IMR-90 (cell line): ENCODE measurements at regions not wholly inside any gene's neighbourhood (a gene's known extent, or its start where the extent isn't known, plus 50 kb on each side); places are given as distances from the start of the nearest gene placed in this dataset.

Source experiments
- ATAC-seq: fragments of 200-7000 bp; cut with Tn5 transposase; 2 replicates; pipeline ENCODE4 v1.9.1; 2020; ENCODE audit warnings: low read depth, mild to moderate bottlenecking, moderate library complexity
- BruUV-seq: library from RNA; stranded (reverse); fragments of 400-500 nt; replicated peaks from 2 replicates; lab custom pipeline; 2021; lab: Mats Ljungman, UMichigan
- CTCF ChIA-PET: fragments of 300-600 bp; formaldehyde crosslinking; extraction: SDS; loops from one replicate; lab custom pipeline; 2021; ENCODE audit warnings: antibody characterized with exemption; lab: Yijun Ruan, JAX
- POLR2A ChIA-PET: fragments of 300-600 bp; sonication (Branson Sonifier 250); formaldehyde crosslinking; loops from one replicate; lab custom pipeline; 2022; ENCODE audit warnings: antibody characterized with exemption; ENCODE audit not compliant: unreplicated experiment; lab: Charles Lee
- DNase-seq: peaks from one replicate; pipeline ENCODE4 v3.0.0; 2013
- H2AFZ ChIP-seq: replicated peaks from 2 replicates; pipeline ENCODE3; 2013; ENCODE audit warnings: low read length, mild to moderate bottlenecking; ENCODE audit not compliant: poor library complexity
- H2AK5ac ChIP-seq: 2 replicates; pipeline ENCODE4 v1.6.1; 2013; ENCODE audit warnings: low read depth, low read length, inconsistent platforms
- H2AK9ac ChIP-seq: replicated peaks from 2 replicates; pipeline ENCODE3; 2013; ENCODE audit warnings: mild to moderate bottlenecking, low read depth, low read length, moderate library complexity; ENCODE audit not compliant: poor library complexity
- H2BK120ac ChIP-seq: 2 replicates; pipeline ENCODE4 v1.6.1; 2013; ENCODE audit warnings: low read depth, low read length, inconsistent platforms
- H2BK15ac ChIP-seq: 3 replicates; pipeline ENCODE4 v1.6.1; 2013; ENCODE audit warnings: low read depth, low read length, inconsistent platforms
- H2BK20ac ChIP-seq: 2 replicates; pipeline ENCODE4 v1.6.1; 2013; ENCODE audit warnings: low read depth, mild to moderate bottlenecking, inconsistent platforms, low read length, moderate library complexity
- H2BK5ac ChIP-seq: 2 replicates; pipeline ENCODE4 v1.6.1; 2013; ENCODE audit warnings: mild to moderate bottlenecking, low read depth, low read length, inconsistent platforms; ENCODE audit not compliant: poor library complexity, severe bottlenecking
- H3K14ac ChIP-seq: replicated peaks from 2 replicates; pipeline ENCODE4 v1.6.1; 2013; ENCODE audit warnings: low read depth, low read length, inconsistent platforms
- H3K18ac ChIP-seq: 2 replicates; pipeline ENCODE4 v1.6.1; 2013; ENCODE audit warnings: low read depth, low read length, control low read depth
- H3K23ac ChIP-seq: 2 replicates; pipeline ENCODE4 v1.6.1; 2013; ENCODE audit warnings: low read depth, low read length, inconsistent platforms
- H3K27ac ChIP-seq: 2 replicates; pipeline ENCODE4 v1.5.1; 2013; ENCODE audit warnings: mild to moderate bottlenecking, control low read depth, low read length; ENCODE audit not compliant: insufficient read depth
- H3K27me3 ChIP-seq: 2 replicates; pipeline ENCODE4 v1.6.1; 2013; ENCODE audit warnings: low read length; ENCODE audit not compliant: control insufficient read depth, insufficient read depth
- H3K36me3 ChIP-seq: 2 replicates; pipeline ENCODE4 v1.6.1; 2013; ENCODE audit warnings: low read length, mixed read lengths; ENCODE audit not compliant: control insufficient read depth, insufficient read depth
- H3K4ac ChIP-seq: 2 replicates; pipeline ENCODE4 v1.6.1; 2013; ENCODE audit warnings: low read depth, low read length, inconsistent platforms
- H3K4me1 ChIP-seq: 2 replicates; pipeline ENCODE4 v1.6.1; 2013; ENCODE audit warnings: low read length, mixed read lengths; ENCODE audit not compliant: control insufficient read depth, insufficient read depth
- H3K4me2 ChIP-seq: 2 replicates; pipeline ENCODE4 v1.6.1; 2013; ENCODE audit warnings: low read depth, mild to moderate bottlenecking, control low read depth, low read length, moderate library complexity
- H3K4me3 ChIP-seq: 2 replicates; pipeline ENCODE4 v1.5.1; 2013; ENCODE audit warnings: low read depth, mild to moderate bottlenecking, control low read depth, low read length, moderate library complexity; ENCODE audit not compliant: insufficient read depth
- H3K56ac ChIP-seq: 2 replicates; pipeline ENCODE4 v1.6.1; 2013; ENCODE audit warnings: low read length, inconsistent platforms; ENCODE audit not compliant: insufficient read depth; ENCODE audit errors: extremely low read depth
- H3K79me1 ChIP-seq, 2 experiments: 2 replicates each; pipeline ENCODE4 v1.6.1; 2013; ENCODE audit warnings: low read length in 2 of 2, inconsistent platforms in 1 of 2, low read depth in 1 of 2
- H3K9ac ChIP-seq: 2 replicates; pipeline ENCODE4 v1.6.1; 2013; ENCODE audit warnings: low read depth, low read length, control low read depth
- H3K9me1 ChIP-seq: 2 replicates; pipeline ENCODE4 v1.6.1; 2013; ENCODE audit warnings: low read length, inconsistent platforms; ENCODE audit not compliant: insufficient read depth
- H3K9me3 ChIP-seq: 2 replicates; pipeline ENCODE4 v1.6.1; 2013; ENCODE audit warnings: low read length; ENCODE audit not compliant: control insufficient read depth, insufficient read depth
- H4K20me1 ChIP-seq: 2 replicates; pipeline ENCODE4 v1.6.1; 2013; ENCODE audit warnings: low read length, inconsistent platforms; ENCODE audit not compliant: insufficient read depth
- H4K5ac ChIP-seq: 2 replicates; pipeline ENCODE4 v1.6.1; 2013; ENCODE audit warnings: mild to moderate bottlenecking, low read depth, low read length, control low read depth
- H4K8ac ChIP-seq, 2 experiments: 2 replicates each; pipeline ENCODE4 v1.6.1; 2013; ENCODE audit warnings: low read depth in 2 of 2, low read length in 2 of 2, control low read depth in 1 of 2, inconsistent platforms in 1 of 2
- H4K91ac ChIP-seq: 2 replicates; pipeline ENCODE4 v1.6.1; 2013; ENCODE audit warnings: low read depth, low read length, inconsistent platforms; ENCODE audit not compliant: insufficient read depth
- BHLHE40 ChIP-seq: fragments of 150-350 bp; IDR thresholded peaks from 2 replicates; pipeline ENCODE4 v1.6.1; 2016; ENCODE audit warnings: mild to moderate bottlenecking, low read depth, low read length
- CEBPB ChIP-seq: IDR thresholded peaks from 2 replicates; pipeline ENCODE4 v1.6.1; 2012; ENCODE audit warnings: low read depth, low read length, improper control_type of control experiment
- FOS ChIP-seq: fragments of 150-350 bp; IDR thresholded peaks from 2 replicates; pipeline ENCODE4 v1.6.1; 2016; ENCODE audit warnings: low read depth, low read length
- MAFK ChIP-seq: IDR thresholded peaks from 2 replicates; pipeline ENCODE4 v1.6.1; 2012; ENCODE audit warnings: low read depth, low read length, improper control_type of control experiment
- MXI1 ChIP-seq: IDR thresholded peaks from 2 replicates; pipeline ENCODE4 v1.6.1; 2012; ENCODE audit warnings: low read depth, mild to moderate bottlenecking, low read length, moderate library complexity, borderline replicate concordance
- NFE2L2 ChIP-seq: fragments of 150-350 bp; IDR thresholded peaks from 2 replicates; pipeline ENCODE4 v1.6.1; 2016; ENCODE audit warnings: low read depth, mild to moderate bottlenecking, low read length
- POLR2A ChIP-seq: IDR thresholded peaks from 2 replicates; pipeline ENCODE4 v1.6.1; 2012; ENCODE audit warnings: mild to moderate bottlenecking, low read depth, low read length
- RAD21 ChIP-seq: IDR thresholded peaks from 2 replicates; pipeline ENCODE4 v1.6.1; 2012; ENCODE audit warnings: low read length, improper control_type of control experiment
- RFX5 ChIP-seq: IDR thresholded peaks from 2 replicates; pipeline ENCODE4 v1.8.0; 2012; ENCODE audit warnings: low read depth, mild to moderate bottlenecking, low read length, moderate library complexity
- SMC3 ChIP-seq: fragments of 150-350 bp; IDR thresholded peaks from 2 replicates; pipeline ENCODE4 v1.6.1; 2016; ENCODE audit warnings: low read depth, mild to moderate bottlenecking, antibody characterized with exemption, low read length, moderate library complexity
- WGBS, 2 experiments: methylation state at CpG; one replicate each; pipeline versions ENCODE4 v1.1.5 to v1.1.7; 2013; ENCODE audit warnings: missing lambda C conversion rate in 2 of 2; ENCODE audit not compliant: insufficient read length in 1 of 2; ENCODE audit errors: extremely low coverage in 2 of 2; 5-methylcytosine and 5-hydroxymethylcytosine counted together
- dilution Hi-C: fragments of 300-500 bp; cut with HindIII; formaldehyde crosslinking; loops from one replicate; pipeline ENCODE4 v1.14.3; 2018; ENCODE audit warnings: low sequenced_read_pairs; ENCODE audit not compliant: unreplicated experiment
- in situ Hi-C: fragments of 300-500 bp; cut with MboI; formaldehyde crosslinking; loops from 3 replicates; pipeline ENCODE4 v1.14.3; 2019; ENCODE audit warnings: low sequenced_read_pairs, inconsistent platforms, mixed read lengths
- intact Hi-C: fragments of 100-400 bp; cut with micrococcal nuclease; formaldehyde crosslinking; loops from 2 replicates; pipeline ENCODE4 v1.10.0; 2022
- TF ChIP-seq, protein P1 (sequence below): conservative IDR thresholded peaks from 2 replicates; pipeline ENCODE4 v1.5.1; 2012; ENCODE audit warnings: mild to moderate bottlenecking, low read depth, low read length, improper control_type of control experiment

GRCh38 chr1:60280256-60280655 is 206.7 kb upstream of the C1orf87 start:
- Histone ChIP-seq H3K27ac (no peak overlapping the region), H2AK5ac (no peak overlapping the region), H3K4me2 (no peak overlapping the region), H4K8ac (no peak overlapping the region), H3K56ac (no peak overlapping the region), H3K79me1 (no peaks in the 10 kb centered on the region), H4K91ac (no peak overlapping the region), H2BK5ac (no peak overlapping the region), H3K9me3 (peaks cover 6% of the 10 kb centered on the region; the same call in 1 of the 2 replicates), H2BK20ac (no peak overlapping the region), H3K23ac (no peak overlapping the region), H3K14ac (no peak overlapping the region), H3K36me3 (no peaks in the 10 kb centered on the region), H4K5ac (no peak overlapping the region), H3K9ac (no peak overlapping the region), H3K4ac (no peak overlapping the region), H3K9me1 (no peaks in the 10 kb centered on the region), H3K18ac (no peak overlapping the region), H2AK9ac (no peak overlapping the region), H2BK120ac (no peak overlapping the region), H4K20me1 (no peaks in the 10 kb centered on the region), H3K27me3 (no peaks in the 10 kb centered on the region), H3K4me1 (no peaks in the 10 kb centered on the region), H2AFZ (no peak overlapping the region), H2BK15ac (no peak overlapping the region), H3K4me3 (no peak overlapping the region)
- WGBS, 2 experiments: no CpG with 5 or more reads among the region's 3 CpGs
- ChIA-PET POLR2A (no interaction called here), CTCF (interaction anchor here (1.4 kb wide), 1 partner anchor 9 kb away, joined by 3 read pairs; no protein-coding TSS in a partner anchor)
- TF ChIP-seq, protein P1, sequence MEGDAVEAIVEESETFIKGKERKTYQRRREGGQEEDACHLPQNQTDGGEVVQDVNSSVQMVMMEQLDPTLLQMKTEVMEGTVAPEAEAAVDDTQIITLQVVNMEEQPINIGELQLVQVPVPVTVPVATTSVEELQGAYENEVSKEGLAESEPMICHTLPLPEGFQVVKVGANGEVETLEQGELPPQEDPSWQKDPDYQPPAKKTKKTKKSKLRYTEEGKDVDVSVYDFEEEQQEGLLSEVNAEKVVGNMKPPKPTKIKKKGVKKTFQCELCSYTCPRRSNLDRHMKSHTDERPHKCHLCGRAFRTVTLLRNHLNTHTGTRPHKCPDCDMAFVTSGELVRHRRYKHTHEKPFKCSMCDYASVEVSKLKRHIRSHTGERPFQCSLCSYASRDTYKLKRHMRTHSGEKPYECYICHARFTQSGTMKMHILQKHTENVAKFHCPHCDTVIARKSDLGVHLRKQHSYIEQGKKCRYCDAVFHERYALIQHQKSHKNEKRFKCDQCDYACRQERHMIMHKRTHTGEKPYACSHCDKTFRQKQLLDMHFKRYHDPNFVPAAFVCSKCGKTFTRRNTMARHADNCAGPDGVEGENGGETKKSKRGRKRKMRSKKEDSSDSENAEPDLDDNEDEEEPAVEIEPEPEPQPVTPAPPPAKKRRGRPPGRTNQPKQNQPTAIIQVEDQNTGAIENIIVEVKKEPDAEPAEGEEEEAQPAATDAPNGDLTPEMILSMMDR: no peak
- TF ChIP-seq SMC3: no peak
- no peak for TF ChIP-seq MXI1
- TF ChIP-seq RFX5: no peak
- TF ChIP-seq RAD21: no peak
- TF ChIP-seq POLR2A: no peak
- TF ChIP-seq CEBPB: no peak
- TF ChIP-seq FOS: no peak
- TF ChIP-seq BHLHE40: no peak
- TF ChIP-seq MAFK: no peak
- TF ChIP-seq NFE2L2: no peak
- no peak for ATAC-seq
- intact Hi-C loops: no loop called here
- in situ Hi-C loops: no loop called here
- BruUV-seq: no TSS peak
- no peak for DNase-seq
- dilution Hi-C loops: no loop called here
